KMS-11 (cell line): ENCODE measurements at regions not wholly inside any gene's neighbourhood (a gene's known extent, or its start where the extent isn't known, plus 50 kb on each side); places are given as distances from the start of the nearest gene placed in this dataset.

ENCODE experiments used
- H2AFZ ChIP-seq: fragments of 200-600 bp; sonication (generic); 2 replicates; pipeline ENCODE4 v1.6.1; 2016; ENCODE audit warnings: antibody characterized with exemption, mixed run types, low read depth
- H3K27ac ChIP-seq: fragments of 200-600 bp; sonication (generic); 2 replicates; pipeline ENCODE4 v1.6.1; 2016; ENCODE audit warnings: mild to moderate bottlenecking, mixed run types
- H3K27me3 ChIP-seq: fragments of 200-600 bp; sonication (generic); 2 replicates; pipeline ENCODE4 v1.6.1; 2017; ENCODE audit warnings: mild to moderate bottlenecking, low read depth, mixed run types, moderate library complexity; ENCODE audit not compliant: insufficient read depth
- H3K36me3 ChIP-seq: fragments of 200-600 bp; sonication (generic); 2 replicates; pipeline ENCODE4 v1.6.1; 2017; ENCODE audit warnings: mild to moderate bottlenecking, mixed run types; ENCODE audit not compliant: insufficient read depth
- H3K4me1 ChIP-seq: fragments of 200-600 bp; sonication (generic); 2 replicates; pipeline ENCODE4 v1.6.1; 2016; ENCODE audit warnings: mild to moderate bottlenecking, low read depth, mixed run types; ENCODE audit not compliant: poor library complexity, severe bottlenecking
- H3K4me2 ChIP-seq: fragments of 200-600 bp; sonication (generic); 2 replicates; pipeline ENCODE4 v1.7.0; 2016; ENCODE audit warnings: mild to moderate bottlenecking, mixed run types
- H3K4me3 ChIP-seq: fragments of 200-600 bp; sonication (generic); IDR thresholded peaks from 2 replicates; pipeline ENCODE4 v1.6.1; 2017; ENCODE audit warnings: low read depth, low read length, mixed read lengths; ENCODE audit not compliant: insufficient read depth
- H3K79me2 ChIP-seq: fragments of 200-600 bp; sonication (generic); 2 replicates; pipeline ENCODE4 v1.6.1; 2016; ENCODE audit warnings: low read depth, mixed run types; ENCODE audit not compliant: insufficient read depth
- H3K9ac ChIP-seq: fragments of 200-600 bp; sonication (generic); 2 replicates; pipeline ENCODE4 v1.6.1; 2016; ENCODE audit warnings: mild to moderate bottlenecking, mixed run types
- H4K20me1 ChIP-seq: fragments of 200-600 bp; sonication (generic); 2 replicates; pipeline ENCODE4 v1.6.1; 2016; ENCODE audit warnings: mild to moderate bottlenecking, mixed run types; ENCODE audit not compliant: insufficient read depth
- TF ChIP-seq, protein P1 (sequence below): fragments of 200-600 bp; sonication (generic); conservative IDR thresholded peaks from 2 replicates; pipeline ENCODE4 v1.6.1; 2017; ENCODE audit warnings: low read depth, mild to moderate bottlenecking, antibody characterized with exemption, low read length, moderate library complexity, mixed read lengths

DNA sequence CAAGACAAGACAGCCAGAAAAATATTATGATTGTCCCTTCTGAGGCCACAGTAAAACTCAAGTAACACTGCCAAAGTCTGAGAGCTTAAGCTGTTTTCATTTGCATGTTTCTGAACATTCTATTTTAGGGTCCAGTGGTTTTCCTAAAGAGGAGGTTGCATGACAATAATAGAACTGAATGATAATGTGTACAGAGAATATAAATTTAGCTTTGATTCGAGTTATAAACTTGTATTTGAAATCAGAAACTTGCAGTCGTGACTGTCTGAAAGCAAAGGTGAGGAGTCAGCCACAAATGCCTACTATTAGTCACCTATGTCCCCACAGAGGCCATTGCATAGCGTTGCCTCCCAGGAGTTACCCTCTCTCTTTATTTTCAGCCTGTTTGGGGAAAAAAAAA is 363.1 kb upstream of the ADGRL2 start:
- no peaks in the 10 kb centered on the region for H3K27me3 ChIP-seq
- no peak overlapping the region for H3K27ac ChIP-seq
- H3K4me1 ChIP-seq = no peaks in the 10 kb centered on the region
- no peaks in the 10 kb centered on the region for H3K79me2 ChIP-seq
- H4K20me1 ChIP-seq = no peaks in the 10 kb centered on the region
- TF ChIP-seq, protein P1, sequence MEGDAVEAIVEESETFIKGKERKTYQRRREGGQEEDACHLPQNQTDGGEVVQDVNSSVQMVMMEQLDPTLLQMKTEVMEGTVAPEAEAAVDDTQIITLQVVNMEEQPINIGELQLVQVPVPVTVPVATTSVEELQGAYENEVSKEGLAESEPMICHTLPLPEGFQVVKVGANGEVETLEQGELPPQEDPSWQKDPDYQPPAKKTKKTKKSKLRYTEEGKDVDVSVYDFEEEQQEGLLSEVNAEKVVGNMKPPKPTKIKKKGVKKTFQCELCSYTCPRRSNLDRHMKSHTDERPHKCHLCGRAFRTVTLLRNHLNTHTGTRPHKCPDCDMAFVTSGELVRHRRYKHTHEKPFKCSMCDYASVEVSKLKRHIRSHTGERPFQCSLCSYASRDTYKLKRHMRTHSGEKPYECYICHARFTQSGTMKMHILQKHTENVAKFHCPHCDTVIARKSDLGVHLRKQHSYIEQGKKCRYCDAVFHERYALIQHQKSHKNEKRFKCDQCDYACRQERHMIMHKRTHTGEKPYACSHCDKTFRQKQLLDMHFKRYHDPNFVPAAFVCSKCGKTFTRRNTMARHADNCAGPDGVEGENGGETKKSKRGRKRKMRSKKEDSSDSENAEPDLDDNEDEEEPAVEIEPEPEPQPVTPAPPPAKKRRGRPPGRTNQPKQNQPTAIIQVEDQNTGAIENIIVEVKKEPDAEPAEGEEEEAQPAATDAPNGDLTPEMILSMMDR = no peak
- H3K4me2 ChIP-seq = no peak overlapping the region
- H2AFZ ChIP-seq = no peak overlapping the region
- no peaks in the 10 kb centered on the region for H3K36me3 ChIP-seq
- no peak overlapping the region for H3K4me3 ChIP-seq
- H3K9ac ChIP-seq = no peak overlapping the region

DNA sequence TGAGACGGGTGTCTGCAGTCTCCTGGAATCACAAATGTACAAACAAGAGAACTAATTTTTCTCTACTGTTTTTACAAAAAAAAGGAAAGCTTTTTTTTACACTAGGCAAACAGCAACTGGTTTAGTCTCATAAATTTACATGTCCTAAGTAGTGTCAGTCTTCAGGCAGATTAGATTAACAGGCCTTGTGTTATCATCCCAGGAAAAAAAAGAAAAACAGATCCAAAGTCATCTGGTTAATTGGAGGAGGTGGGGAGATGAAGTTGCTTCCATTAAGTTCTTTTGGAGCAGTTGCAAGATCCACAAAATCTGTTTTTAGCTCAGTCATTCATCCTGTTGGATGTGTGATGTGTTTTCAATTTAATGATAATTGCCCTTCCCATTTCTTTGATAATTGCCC is 363.5 kb upstream of the ADGRL2 start:
- Histone ChIP-seq H3K79me2 (no peaks in the 10 kb centered on the region), H3K9ac (no peak overlapping the region), H3K27me3 (no peaks in the 10 kb centered on the region), H3K4me3 (no peak overlapping the region), H3K27ac (no peak overlapping the region), H2AFZ (no peak overlapping the region), H3K36me3 (no peaks in the 10 kb centered on the region), H4K20me1 (no peaks in the 10 kb centered on the region), H3K4me1 (no peaks in the 10 kb centered on the region), H3K4me2 (no peak overlapping the region)
- TF ChIP-seq, protein P1 = no peak

GRCh38 chr1:81435175-81435574 is 365.6 kb upstream of the ADGRL2 start:
- Histone ChIP-seq H3K27me3 (no peaks in the 10 kb centered on the region), H3K4me3 (no peak overlapping the region), H3K4me1 (no peaks in the 10 kb centered on the region), H3K9ac (no peak overlapping the region), H4K20me1 (no peaks in the 10 kb centered on the region), H3K36me3 (no peaks in the 10 kb centered on the region), H3K79me2 (no peaks in the 10 kb centered on the region), H3K4me2 (no peak overlapping the region), H2AFZ (no peak overlapping the region), H3K27ac (no peak overlapping the region)
- TF ChIP-seq, protein P1 = no peak

- H3K4me2 ChIP-seq = no peak overlapping the region
- H3K27ac ChIP-seq = no peak overlapping the region
- H3K36me3 ChIP-seq = no peaks in the 10 kb centered on the region
- H3K4me1 ChIP-seq = no peaks in the 10 kb centered on the region
- no peak overlapping the region for H2AFZ ChIP-seq
- no peaks in the 10 kb centered on the region for H3K79me2 ChIP-seq
- H4K20me1 ChIP-seq = no peaks in the 10 kb centered on the region
- H3K9ac ChIP-seq = no peak overlapping the region
- TF ChIP-seq, protein P1 = no peak
- H3K4me3 ChIP-seq = no peak overlapping the region
- no peaks in the 10 kb centered on the region for H3K27me3 ChIP-seq
These were observed 367.1 kb upstream of the ADGRL2 start for GRCh38 chr1:81433676-81434075.
